CD1c-positive myeloid dendritic cell (primary cell): ENCODE measurements at regions not wholly inside any gene's neighbourhood (a gene's known extent, or its start where the extent isn't known, plus 50 kb on each side); places are given as distances from the start of the nearest gene placed in this dataset.
"Not testable (repeated sequence)": the region's sequence is repeated elsewhere in the genome, so short reads cannot be mapped to it uniquely, and the experiment has no call there.

Experiments used
- DNase-seq: peaks from one replicate; pipeline ENCODE4 v3.0.0-alpha.2; 2016; ENCODE audit errors: extremely low spot score

DNA sequence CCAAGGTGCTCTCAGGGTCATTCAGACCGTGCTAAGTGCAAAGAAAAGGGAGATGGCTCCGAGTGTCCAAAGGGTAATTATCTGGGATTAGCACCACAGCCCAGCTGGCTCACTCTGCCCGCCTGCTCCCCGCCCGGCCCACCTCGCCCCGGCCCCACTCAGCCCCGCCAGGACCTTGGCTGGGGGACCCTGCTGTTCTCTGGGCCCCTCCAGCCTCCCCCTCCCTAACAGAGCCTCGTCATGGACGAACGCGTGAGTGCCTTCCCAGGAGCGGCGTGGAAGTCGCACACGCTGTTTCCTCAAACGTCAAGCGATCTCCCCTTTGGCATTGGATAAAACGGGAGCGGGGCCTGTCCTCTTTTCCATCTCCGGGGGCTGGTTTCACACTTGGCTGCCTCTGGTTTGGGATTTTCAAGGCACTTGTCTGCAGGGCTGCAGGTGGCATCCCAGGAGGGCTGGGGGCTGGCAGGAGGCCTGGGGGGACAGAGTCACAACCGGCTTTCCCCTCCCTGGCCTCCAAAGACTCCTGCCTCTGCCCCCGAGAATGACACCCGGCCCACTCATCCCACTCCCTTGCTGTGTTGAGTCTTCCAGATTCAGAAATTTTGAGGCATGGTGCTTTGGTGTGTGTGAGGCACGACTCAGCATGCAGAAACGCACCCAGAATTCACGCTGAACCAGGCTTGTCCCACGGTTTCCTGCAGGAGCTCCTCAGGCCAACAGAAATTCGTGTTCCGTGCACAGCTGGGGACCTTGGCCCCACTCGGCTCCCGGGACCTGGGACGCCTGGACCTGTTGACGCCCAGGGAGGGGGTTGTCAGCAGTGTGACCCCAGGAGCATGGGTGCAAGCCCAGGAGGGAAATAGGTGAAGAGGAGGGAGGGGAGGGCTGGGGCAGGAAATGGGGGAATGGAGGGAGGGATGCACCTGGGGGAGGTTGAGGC lies 110.0 kb downstream of the PDGFA start:
- no peak for DNase-seq

DNA sequence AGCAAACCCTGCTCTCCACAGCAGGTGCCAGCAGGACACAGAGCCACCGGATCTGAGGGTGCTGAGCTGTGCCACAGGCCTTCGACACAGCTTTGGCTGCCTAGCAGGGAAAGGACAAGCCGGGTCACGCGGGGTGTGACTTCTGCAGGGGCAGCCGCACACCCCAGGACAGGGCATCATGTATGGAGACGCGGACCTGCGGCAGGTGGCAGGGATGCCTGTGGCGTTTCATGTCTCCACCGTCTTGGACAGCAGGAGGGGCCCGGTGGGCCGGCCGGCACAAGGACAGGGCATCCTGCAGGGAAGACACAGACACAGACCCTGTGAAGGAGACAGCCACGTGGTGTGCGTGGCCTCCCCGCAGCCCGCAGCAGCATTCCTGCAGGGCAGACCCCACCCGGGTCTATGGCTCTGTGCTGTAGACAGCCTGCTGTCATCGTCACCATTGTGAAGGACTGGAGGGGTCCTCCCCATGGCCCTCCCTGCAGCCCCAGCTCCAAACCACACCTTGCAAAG lies 109.2 kb downstream of the PDGFA start:
- no peak for DNase-seq

DNA sequence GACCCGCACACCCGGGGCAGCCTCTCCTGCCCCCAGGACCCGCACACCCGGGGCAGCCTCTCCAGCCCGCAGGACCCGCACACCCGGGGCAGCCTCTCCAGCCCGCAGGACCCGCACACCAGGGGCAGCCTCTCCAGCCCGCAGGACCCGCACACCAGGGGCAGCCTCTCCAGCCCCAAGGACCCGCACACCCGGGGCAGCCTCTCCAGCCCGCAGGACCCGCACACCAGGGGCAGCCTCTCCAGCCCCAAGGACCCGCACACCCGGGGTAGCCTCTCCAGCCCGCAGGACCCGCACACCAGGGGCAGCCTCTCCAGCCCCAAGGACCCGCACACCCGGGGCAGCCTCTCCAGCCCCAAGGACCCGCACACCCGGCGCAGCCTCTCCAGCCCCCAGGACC lies 108.5 kb downstream of the PDGFA start:
- not testable (repeated sequence) for DNase-seq

DNA sequence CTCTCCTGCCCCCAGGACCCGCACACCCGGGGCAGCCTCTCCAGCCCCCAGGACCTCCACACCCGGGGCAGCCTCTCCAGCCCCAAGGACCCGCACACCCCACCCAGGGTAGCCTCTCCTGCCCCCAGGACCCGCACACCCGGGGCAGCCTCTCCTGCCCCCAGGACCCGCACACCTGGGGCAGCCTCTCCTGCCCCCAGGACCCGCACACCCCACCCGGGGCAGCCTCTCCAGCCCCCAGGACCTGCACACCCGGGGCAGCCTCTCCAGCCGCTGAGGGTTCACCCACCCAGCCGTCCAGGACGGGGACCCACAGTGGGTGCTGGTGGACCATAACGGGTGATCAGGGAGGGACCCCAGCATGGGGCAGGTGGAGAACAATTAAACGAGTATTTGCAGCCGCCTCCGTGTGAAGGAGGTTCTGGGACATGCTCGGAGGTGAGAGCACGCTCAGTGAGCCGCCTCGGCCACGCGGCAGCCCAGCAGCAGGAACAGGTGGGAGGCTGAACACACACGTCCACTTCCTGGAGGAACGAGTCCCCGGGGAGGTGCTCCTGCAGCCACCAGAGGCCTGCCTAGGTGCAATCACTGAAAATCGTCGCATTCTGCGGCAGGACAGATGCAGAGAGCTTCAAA lies 107.9 kb downstream of the PDGFA start:
- DNase-seq: no peak

DNA sequence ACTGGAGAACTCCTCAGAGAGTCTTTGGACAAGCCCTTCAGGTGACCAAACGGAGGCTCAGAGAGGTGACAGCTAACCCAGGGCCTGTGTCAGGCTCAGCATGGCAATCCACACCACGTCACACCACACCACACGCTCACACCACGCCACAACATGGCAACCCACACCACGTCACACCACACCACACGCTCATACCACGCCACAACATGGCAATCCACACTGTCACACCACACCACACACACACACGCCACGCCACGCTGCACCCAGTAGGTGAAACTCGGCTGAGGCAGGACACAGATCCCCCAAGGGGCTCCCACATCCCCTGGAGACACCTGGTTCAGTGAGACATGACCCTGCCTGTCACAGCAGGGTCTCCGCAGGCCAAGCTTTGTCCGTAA lies 107.3 kb downstream of the PDGFA start:
- DNase-seq: no peak

DNA sequence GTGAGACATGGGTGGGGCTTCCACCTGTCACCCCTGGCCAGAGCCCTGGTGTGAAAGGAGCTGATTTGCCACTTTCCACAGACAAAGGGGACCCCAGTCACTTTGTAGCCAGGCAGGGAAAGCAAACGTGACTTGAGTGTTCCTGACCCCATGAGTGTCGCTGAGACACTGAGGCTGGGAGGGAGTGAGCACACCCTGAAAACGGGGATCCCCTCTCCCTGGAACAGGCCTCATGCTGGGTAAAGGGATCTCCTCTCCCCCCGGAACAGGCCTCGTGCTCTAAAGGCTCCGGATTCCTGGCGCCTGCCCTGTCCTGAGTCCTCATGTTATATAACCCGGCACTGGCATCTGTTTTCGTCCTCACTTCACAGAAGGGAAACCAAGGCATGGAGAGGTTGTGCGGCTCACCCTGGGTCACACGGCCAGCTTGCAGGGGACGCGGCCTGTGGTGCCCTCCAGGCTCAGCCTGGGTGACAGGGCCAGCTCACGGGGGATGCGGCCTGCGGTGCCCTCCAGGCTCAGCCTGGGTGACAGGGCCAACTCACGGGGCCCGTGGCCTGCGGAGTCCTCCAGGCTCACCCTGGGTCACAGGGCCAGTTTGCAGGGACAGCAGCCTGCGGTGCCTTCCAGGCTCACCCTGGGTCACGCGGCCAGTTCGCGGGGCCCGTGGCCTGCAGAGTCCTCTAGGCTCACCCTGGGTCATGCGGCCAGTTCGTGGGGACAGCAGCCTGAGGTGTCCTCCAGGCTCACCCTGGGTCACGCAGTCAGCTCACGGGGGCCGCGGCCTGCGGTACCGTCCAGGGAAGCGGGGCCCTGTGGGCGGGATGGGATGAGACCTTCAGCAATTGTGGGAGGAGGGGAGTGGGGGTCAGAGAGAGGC lies 104.7 kb downstream of the PDGFA start:
- DNase-seq: no peak

DNA sequence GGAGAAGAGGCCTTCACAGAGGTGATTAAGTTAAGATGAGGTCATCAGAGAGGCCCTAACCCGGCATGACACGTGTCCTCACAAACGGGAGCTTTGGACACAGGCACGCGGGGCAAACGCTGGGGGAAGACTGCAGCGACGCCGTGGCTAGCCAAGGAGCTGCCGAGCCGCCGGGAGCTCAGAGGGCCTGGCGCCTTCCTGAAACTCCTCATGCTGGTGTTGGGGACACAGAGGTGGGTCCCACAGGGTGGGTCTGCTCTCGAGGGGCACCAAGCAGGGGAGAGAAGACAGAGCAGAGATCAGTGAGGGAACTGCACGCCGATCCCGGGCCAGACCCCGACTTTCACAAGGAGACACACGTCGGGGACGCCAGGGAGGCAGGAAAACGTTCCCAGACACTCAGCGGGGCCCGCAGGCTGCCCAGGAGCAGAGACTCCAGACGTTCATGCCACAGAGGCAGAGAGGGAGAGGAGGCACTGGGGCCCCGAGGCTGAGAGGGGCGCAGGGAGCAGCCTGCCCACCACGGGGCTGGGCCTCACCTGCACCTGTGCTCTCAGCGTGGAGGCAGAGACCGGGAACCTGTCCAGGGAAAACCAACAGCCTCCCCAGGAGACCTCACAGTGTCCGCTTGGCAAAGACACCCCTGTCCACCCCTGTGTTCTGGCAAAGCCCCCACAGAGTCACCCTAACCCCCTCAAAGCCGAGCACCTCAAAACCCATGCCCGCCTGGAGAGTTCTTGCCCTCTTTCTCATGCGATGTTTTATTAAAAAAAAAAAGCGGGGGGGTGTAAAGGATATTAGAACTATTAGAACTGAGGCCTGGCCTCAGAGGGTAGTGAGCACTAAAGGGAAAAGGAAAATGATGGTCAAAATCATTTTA lies 103.8 kb downstream of the PDGFA start:
- DNase-seq: no peak

DNA sequence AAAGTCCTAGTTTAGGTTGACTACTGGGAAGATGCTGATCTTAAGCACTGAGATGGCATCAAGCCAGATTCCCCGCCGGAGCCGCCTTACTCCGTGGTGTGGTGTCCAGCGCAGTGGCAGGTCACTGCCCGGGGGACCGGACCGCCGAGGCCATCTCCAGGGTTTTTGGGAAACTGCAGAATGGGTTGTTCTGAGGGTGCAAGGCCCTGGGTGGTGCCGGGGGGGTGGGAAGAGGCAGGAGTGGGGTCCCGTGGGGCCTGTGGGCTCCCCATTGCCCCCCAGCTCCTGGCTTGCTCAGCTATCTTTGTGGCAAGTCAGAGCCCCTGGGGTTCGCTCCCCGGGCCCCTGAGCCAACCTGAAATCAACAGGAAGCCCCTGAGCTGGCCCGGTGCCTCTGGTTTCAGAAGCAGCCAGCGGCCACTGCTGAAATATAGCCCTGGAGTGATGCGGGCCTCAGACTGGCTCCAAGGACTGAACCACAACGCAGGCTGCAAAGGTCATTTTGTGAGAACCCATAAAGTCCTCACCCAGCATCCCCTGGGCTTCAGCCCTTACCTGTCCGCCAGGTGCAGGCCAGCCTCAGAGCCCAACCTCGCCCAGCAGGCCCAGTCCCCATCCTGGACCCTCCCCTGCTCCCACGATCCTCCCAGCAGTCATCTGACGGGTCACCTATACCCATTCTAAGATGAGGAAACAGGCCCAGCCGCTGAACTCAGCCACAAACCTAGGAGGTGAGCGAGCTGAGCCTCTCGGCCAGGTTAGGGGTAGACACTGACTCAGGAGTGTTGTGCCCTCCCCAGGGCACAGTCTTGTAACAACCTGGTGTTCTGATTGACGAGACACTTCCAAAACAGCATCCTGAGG lies 102.7 kb downstream of the PDGFA start:
- DNase-seq: no peak

DNA sequence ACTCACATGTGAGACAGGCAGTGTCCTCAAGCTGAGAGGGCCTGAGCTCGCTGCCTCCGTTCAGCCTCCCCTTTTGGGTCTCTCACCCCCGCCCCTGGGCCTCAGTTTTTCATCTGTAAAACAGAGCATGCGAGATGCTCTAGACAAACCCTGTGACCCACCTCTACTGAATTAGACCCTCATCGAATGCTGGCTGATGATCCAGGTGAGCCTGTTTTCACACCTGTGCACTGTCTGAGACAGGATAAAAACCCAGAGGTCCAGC lies 102.1 kb downstream of the PDGFA start:
- no peak for DNase-seq

DNA sequence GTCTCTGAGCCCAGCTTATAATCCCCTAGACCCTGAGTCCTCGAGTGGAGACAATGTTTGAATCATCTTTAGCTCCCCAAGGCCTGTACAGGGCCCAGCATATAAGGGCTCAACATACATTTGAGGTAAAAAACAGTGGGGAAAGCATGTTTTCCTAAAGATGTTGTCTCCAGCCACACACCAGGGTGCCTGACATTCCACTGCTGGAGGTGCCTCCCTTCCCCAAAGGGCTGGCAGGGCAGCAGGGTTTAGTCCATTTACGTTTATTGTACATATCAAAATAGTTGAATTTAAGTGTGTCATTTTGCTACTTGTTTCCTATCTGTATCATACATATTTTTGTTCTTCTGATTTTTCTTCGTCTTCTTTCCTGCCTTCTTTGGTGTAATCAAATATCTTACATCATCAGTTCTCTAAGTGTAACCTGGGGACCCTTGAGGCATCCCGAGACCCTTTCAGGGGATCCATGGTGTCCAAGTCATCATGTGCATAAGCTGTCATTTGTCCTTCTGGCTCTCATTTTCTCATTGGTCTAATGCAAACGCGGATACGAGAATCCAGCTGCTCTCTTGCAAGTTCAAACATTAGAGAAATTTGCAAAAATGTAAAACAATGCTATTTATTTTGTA lies 101.6 kb downstream of the PDGFA start:
- no peak for DNase-seq

DNA sequence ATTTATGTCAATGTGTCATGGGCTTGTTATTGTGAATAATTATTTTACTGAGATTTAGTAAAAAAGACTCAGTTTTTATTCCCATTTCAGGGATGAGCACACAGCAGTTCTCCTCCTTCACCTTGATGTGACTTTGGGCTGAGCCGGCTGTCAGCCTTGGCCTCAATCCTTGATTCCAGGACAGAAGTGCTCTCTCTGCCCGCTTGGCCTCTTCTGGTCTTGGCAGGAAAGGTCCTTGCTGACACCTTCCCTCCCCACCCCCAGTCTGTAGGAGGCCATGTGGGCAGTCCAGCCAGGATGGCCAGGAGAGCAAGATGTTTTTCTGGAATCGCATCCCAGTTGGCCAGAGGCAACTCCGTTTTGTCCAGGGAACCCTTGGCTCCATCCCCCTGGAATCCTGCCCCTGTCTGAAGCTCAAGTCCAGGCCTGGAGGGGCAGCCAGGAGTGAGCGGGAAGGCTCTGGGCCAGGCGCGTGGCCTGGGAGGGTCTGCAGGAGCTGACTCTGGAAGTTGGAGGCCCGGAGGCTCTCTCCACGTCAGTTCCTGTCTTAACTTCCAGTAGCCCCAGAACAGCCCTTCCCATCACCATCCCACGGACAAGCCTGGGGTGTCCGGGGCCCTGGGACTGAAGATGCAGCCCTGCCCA lies 100.9 kb downstream of the PDGFA start:
- no peak for DNase-seq

DNA sequence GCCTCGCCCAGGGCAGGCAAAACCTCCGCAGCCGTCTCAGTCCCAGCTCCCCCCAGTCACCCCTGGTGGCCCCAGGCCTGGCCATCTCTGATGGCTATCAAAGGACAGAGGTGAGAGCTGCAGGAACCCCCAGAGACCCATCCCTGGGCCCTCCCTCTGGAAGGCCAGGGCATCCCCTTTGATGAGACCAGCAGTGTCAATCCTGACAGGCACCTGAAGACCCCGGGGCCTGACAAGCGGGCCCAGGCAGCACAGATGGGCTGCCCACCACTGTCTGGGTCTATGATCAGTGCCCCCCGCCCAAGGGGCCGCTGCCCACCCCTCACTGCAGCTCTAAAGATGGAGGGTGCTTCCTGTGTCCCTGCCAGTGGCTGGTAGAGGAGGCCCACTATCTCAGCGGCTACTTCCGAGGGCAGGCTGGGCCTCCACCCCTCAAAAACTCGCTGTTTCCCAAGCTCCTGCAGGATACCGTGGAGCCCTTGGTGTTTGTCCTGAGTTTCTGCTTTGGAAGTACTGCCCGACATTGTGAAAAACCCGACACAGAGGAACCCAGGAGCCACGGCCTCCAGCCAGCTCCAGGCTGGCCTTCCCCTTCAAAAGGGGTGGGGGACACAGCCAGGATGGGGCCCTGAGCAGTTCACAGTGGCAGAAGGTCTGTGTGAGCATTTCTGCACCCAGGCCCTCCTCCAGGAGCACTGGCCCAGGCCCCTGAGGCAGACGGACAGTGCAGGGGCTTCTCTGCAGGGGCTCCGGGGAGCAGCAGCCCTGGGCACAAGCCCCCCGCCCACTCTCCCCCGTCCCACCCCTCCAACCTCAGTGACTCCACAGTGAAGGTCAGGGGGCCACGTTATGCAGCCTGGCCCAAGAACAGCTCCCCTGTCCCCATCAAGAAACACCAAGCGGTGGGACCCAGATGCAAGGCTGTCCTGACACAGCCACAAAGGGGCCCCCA lies 99.2 kb downstream of the PDGFA start:
- DNase-seq: no peak

DNA sequence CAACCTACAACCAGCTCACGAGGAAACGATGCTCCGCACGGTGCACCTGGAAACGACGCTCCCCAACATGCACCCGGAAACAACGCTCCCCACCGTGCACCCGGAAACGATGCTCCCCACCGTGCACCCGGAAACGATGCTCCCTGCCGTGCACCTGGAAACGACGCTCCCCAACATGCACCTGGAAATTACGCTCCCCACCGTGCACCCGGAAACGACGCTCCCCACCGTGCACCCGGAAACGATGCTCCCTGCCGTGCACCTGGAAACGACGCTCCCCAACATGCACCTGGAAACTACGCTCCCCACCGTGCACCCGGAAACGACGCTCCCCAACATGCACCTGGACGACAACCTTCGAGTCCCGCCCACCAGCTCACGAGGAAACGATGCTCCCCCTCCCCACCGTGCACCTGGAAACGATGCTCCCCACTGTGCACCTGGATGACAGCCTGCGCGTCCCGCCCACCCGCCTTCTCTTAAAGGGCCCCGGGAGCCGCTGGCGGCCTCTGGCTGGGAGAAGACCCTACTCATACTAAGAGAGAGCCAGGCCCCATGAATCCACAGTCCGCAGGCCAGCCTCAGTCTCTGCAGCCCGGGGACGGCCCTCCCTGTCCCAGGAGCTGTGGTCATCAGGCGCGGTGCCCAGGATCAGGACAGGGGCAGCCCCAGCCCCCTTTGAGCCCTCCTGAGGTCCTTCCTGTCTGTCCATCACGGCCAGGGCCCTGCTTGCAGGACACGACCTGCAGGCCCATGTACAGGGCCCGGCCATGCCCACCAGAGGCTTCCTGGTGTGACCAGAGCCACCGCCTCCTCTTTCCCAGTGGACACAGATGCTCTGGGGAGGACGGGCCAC lies 98.3 kb downstream of the PDGFA start:
- DNase-seq: no peak

DNA sequence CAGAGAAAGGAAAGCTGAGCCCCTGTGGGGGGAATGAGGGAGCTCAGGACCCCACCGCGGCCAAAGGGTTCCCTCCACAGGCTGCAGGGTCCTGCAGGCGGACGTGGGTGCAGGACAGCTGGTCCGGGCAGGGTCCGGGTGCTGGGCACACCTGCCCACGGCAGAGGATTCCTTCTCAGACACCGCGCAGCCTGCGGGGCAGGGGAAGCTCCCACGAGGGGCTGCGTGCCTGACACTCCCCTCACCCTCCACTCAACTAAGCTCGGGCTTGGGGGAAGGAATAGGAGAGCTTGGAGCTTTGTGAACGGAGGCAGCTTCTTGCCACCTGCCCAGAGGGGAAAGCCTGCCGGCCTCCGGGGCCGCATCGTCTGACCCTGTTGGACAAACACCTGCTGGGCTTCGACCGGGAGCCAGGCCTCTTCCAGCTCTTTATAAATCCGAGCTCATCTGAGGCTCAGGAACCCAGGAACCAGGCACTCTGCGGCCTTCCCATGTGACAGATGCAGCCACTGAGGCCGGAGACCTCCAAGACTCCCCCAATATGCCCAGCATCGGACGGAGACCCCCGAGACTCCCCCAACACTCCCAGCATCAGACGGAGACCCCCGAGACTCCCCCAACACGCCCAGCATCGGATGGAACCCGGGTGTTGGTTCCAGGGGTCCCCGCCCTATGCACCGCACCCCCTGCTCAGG lies 97.3 kb downstream of the PDGFA start:
- DNase-seq: no peak

DNA sequence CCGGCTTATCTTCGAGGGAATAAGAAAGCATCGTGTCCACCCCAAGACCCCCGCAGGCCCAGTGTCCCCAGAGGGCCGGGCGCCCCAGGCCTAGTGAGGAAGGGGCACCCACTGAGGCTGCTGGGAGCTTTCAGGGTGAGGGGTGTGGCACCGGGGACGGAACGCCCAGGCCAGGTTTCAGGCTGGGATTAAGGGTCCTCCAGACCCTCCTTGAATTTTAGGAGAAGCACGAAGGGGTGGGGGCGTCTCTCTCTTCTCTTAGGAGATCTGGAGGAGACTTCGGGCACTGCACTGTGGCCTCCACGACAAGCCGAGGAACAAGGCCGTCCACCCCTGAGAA lies 96.8 kb downstream of the PDGFA start:
- no peak for DNase-seq

DNA sequence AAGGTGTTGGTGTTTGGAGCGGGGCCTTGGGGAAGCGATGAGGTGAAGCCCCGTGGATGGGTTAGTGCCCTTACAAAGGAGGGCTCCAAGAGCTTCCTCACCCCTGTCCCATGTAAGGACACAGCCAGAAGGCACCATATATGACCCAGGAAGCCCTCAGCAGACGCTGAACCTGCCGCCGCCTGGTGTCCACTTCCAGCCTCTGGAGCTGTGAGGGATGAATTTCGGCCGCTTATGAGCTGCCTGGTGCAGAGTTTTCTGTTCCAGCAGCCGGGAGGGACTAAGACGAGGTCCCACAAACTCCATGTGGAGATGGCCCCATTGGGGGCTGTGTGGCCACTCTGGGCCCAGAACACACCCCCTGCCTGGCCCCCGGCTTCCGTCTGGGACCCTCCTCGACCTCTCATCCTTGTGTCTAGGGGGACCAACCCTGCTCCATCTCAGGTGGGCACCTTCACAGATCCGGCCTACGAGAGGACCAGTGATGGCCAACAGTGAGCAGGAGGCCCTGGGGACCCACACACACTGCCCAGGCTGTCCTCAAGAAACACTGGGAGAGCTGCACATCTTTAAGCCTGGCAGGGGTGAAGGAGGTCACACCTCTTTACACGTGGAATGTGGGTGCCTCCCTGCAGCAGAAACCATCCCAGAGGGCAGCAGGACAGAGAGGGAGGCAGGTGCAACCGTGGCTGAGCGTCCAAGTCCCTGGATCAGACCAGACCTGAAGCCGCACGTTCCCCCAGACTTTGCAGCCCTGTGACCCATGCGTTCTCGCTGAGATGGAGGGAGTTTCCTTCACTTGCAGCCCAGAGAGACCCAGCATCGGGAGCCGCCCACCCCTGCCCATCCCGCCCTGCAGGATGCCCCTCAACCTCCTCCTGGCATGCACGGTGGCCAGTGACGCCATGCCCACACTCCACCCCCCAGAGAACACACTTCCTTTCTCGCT lies 96.1 kb downstream of the PDGFA start:
- DNase-seq: no peak
